Nephron progenitor cell (in vitro differentiated cells): ENCODE measurements at regions not wholly inside any gene's neighbourhood (a gene's known extent, or its start where the extent isn't known, plus 50 kb on each side); places are given as distances from the start of the nearest gene placed in this dataset.

Experiments used
- DNase-seq: peaks from one replicate; pipeline ENCODE4 v3.0.0; 2021
- H3K27ac Mint-ChIP-seq: 2 replicates; pipeline ENCODE4 v1.8.0; 2021; ENCODE audit warnings: mild to moderate bottlenecking, moderate library complexity, mixed read lengths
- H3K27me3 Mint-ChIP-seq: 2 replicates; pipeline ENCODE4 v1.8.0; 2021; ENCODE audit warnings: mild to moderate bottlenecking, low read depth, mixed read lengths; ENCODE audit not compliant: poor library complexity
- H3K36me3 Mint-ChIP-seq: 2 replicates; pipeline ENCODE4 v1.8.0; 2021; ENCODE audit warnings: low read depth, mixed read lengths
- H3K4me1 Mint-ChIP-seq: 2 replicates; pipeline ENCODE4 v1.8.0; 2021; ENCODE audit warnings: mixed read lengths
- H3K4me3 Mint-ChIP-seq: 2 replicates; pipeline ENCODE4 v1.8.0; 2021; ENCODE audit warnings: mild to moderate bottlenecking, moderate library complexity, mixed read lengths
- H3K9me3 Mint-ChIP-seq: 2 replicates; pipeline ENCODE4 v1.8.0; 2021; ENCODE audit warnings: mild to moderate bottlenecking, moderate library complexity, mixed read lengths
- TF ChIP-seq, protein P1 (sequence below): fragments of 200-600 bp; sonication (generic); IDR thresholded peaks from 2 replicates; pipeline ENCODE4 v1.5.0; 2021; ENCODE audit warnings: antibody characterized with exemption

DNA sequence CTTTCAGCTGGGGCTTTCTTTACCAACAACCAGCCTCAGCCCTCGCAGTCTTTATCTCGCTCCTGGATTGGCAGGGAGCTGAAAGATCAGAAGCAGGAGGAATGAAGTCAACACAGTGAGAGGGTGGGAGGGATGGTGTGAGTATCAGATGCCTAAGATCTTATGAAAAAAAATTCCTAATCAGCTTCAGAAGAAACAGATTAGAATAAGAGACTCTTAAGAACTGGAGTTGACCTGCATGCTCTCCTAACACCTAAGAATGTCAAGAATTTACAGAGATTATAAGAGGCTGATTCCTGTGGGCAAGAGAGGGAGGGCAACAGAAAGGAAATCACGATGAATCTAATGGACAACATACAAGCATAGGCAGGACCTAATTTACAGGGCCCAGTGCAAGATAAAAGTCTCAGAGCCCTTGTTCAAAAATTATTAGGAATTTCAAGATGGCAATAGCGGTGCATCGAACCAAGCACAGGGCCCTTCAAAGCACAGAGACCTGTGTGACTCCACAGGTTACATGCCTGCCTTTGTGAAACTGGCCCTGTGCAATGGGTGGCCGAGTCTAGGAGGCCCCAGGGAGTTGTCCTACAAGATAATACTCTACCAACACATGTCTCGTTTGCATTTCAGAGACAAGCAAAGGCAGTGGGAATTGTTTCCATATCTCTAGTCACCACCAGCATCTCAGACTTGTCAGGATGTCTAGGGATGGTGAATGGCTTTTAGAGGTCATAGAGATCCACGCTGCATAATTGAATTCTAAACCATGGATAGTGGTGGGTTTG is 65.3 kb upstream of the PPP2R5A start:
- Mint-ChIP-seq H3K4me1 (peaks cover 38% of the 10 kb centered on the region), H3K36me3 (peaks cover 4% of the 10 kb centered on the region), H3K4me3 (peak overlapping the region; percentile 58), H3K27me3 (peaks cover 7% of the 10 kb centered on the region), H3K9me3 (peaks cover 5% of the 10 kb centered on the region), H3K27ac (peak overlapping the region; percentile 94)
- TF ChIP-seq, protein P1, sequence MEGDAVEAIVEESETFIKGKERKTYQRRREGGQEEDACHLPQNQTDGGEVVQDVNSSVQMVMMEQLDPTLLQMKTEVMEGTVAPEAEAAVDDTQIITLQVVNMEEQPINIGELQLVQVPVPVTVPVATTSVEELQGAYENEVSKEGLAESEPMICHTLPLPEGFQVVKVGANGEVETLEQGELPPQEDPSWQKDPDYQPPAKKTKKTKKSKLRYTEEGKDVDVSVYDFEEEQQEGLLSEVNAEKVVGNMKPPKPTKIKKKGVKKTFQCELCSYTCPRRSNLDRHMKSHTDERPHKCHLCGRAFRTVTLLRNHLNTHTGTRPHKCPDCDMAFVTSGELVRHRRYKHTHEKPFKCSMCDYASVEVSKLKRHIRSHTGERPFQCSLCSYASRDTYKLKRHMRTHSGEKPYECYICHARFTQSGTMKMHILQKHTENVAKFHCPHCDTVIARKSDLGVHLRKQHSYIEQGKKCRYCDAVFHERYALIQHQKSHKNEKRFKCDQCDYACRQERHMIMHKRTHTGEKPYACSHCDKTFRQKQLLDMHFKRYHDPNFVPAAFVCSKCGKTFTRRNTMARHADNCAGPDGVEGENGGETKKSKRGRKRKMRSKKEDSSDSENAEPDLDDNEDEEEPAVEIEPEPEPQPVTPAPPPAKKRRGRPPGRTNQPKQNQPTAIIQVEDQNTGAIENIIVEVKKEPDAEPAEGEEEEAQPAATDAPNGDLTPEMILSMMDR, result no peak
- DNase-seq, result no peak

- peaks cover 51% of the 10 kb centered on the region for H3K4me1 Mint-ChIP-seq
- H3K27me3 Mint-ChIP-seq, result peaks cover 7% of the 10 kb centered on the region
- H3K27ac Mint-ChIP-seq, result no peak overlapping the region
- no peaks in the 10 kb centered on the region for H3K36me3 Mint-ChIP-seq
- TF ChIP-seq, protein P1, result no peak
- no peak for DNase-seq
- H3K4me3 Mint-ChIP-seq, result no peak overlapping the region
- no peaks in the 10 kb centered on the region for H3K9me3 Mint-ChIP-seq
Observed at GRCh38 chr1:212221801-212222200, 63.4 kb upstream of the PPP2R5A start.

DNA sequence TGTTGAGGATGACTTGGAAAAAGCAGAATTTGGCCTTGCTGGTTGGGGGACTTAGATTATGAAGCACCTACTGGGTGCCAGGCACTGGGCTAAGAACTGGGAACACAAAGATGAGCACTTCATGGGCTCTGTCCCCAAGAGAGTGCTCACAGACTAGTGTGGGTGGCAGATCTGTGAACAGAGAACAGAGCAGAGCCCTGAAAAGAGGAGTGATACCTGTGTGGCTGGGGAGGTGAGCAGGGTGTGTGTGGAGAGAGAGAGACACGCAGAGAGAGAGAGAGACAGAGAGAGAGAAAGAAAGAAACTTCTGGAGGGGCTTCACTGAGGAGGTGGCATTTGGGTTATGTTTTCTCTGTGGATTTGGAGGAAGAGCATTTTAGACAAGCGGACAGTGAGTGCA is 61.1 kb upstream of the PPP2R5A start:
- no peaks in the 10 kb centered on the region for H3K9me3 Mint-ChIP-seq
- peaks cover 49% of the 10 kb centered on the region for H3K4me1 Mint-ChIP-seq
- no peak overlapping the region for H3K4me3 Mint-ChIP-seq
- no peak for DNase-seq
- no peaks in the 10 kb centered on the region for H3K36me3 Mint-ChIP-seq
- no peak overlapping the region for H3K27ac Mint-ChIP-seq
- TF ChIP-seq, protein P1, result no peak
- peaks cover 16% of the 10 kb centered on the region for H3K27me3 Mint-ChIP-seq

DNA sequence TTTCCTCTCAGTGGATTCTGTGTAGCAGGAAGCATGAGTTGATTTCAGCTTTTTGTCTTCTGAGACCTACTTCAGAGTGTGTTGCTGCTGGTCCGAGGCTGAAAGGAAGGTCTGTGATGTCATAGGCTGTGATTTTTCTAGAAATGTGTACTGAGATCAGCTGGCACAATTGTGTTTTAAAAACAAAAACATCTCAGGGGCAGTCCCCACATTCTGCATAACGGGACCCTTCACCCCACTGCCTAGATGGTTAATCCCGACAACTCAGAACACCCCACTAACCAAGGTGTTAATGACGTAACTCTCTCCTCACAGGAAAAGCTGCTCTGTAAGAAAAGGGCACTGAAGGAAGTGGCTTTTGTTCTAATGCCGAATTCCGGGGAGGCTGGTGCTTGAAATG is 59.8 kb upstream of the PPP2R5A start:
- TF ChIP-seq, protein P1, result no peak
- H3K36me3 Mint-ChIP-seq, result no peaks in the 10 kb centered on the region
- H3K4me1 Mint-ChIP-seq, result peaks cover 39% of the 10 kb centered on the region
- DNase-seq, result no peak
- no peaks in the 10 kb centered on the region for H3K9me3 Mint-ChIP-seq
- H3K4me3 Mint-ChIP-seq, result no peak overlapping the region
- H3K27ac Mint-ChIP-seq, result no peak overlapping the region
- peaks cover 22% of the 10 kb centered on the region for H3K27me3 Mint-ChIP-seq

DNA sequence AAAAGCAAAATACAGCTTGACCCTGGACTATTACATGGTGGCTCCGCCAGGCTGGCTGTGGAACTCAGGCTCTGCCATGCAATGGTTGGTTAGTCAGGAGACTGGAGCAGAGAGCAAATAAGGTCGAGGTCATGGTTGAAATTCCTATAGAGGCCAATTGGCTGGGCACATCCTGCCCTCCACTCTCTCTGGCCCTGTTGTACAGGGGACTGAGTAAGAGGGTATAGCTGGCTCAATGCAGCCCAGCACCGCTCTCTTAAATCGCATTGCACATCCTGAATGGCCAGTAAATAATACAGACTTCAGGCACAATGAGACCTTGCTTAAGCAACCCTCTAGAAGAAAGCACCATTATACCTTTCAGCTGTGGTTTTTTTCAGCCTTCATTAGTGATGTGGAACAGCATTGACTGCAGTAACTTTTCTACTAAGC is 59.3 kb upstream of the PPP2R5A start:
- TF ChIP-seq, protein P1, result no peak
- Mint-ChIP-seq H3K9me3 (no peaks in the 10 kb centered on the region), H3K4me3 (no peak overlapping the region), H3K36me3 (no peaks in the 10 kb centered on the region), H3K27ac (no peak overlapping the region), H3K4me1 (peaks cover 39% of the 10 kb centered on the region), H3K27me3 (peaks cover 22% of the 10 kb centered on the region)
- DNase-seq, result peak; percentile 20

DNA sequence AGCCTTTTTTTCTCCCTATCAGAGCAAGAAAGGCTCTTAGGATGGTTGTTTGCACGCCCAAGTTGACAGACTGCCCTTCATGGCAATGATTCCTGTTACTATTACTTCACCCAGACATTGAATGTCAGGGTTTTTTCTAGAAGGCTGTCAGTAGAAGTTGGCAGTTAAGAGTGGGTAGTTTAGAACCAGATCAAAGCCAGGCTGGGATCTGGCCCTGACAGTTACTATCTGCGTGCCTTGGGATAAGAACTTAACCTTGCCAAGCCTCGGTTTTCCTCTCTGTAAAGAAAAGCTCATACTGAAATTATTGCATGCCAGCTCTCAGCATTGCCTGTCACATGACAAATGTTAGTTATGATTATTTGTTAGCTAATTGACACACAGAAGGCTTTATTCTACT is 58.7 kb upstream of the PPP2R5A start:
- Mint-ChIP-seq H3K27me3 (peaks cover 22% of the 10 kb centered on the region), H3K36me3 (no peaks in the 10 kb centered on the region), H3K4me1 (peaks cover 44% of the 10 kb centered on the region), H3K4me3 (no peak overlapping the region), H3K9me3 (no peaks in the 10 kb centered on the region), H3K27ac (peak overlapping the region; percentile 18)
- DNase-seq, result no peak
- TF ChIP-seq, protein P1, result no peak
